Vagina (tissue), 2 donors: ENCODE measurements at regions not wholly inside any gene's neighbourhood (a gene's known extent, or its start where the extent isn't known, plus 50 kb on each side); places are given as distances from the start of the nearest gene placed in this dataset.

Experiments used
- POLR2AphosphoS5 ChIP-seq, 2 donors: sonication (generic); formaldehyde crosslinking; IDR thresholded peaks; one replicate each; pipeline ENCODE4 v1.9.0; 2017; ENCODE audit warnings: antibody characterized with exemption in 2 of 2, mild to moderate bottlenecking in 2 of 2, low read depth in 1 of 2; ENCODE audit not compliant: insufficient read depth in 1 of 2
- TF ChIP-seq, protein P1 (sequence below), 3 experiments: fragments of 450-650 bp in 2 of 3; fragments of 200-600 bp in 1 of 3; sonication (generic) in 1 of 3; IDR thresholded peaks; one replicate each; pipeline ENCODE4 v1.5.1; 2017 to 2019; ENCODE audit warnings: antibody characterized with exemption in 3 of 3, mild to moderate bottlenecking in 2 of 3, moderate library complexity in 2 of 3

DNA sequence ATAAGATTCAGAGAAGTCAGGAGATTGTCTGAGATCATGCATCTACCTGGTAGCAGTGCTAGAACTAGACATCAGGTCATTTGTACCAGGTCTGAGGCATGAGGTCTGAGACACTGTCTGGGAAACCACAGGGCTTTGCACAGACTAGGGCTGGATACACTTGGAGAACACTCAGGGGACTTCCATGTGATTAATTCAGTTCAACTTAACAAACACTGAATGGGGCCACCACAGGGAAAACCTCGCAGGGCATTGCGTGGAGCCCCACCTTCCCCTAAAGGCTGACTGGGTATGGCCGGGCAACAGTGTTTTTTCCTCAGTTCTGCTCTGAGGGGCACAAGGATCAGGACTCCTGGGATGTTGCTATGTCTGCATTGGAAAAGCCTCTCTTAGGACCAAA lies 86.5 kb upstream of the WARS2 start:
- no peak for TF ChIP-seq POLR2AphosphoS5 (IDR thresholded peaks at IDR 0.05; ENCODE audit: insufficient read depth in 1 of 2, low read depth in 1 of 2)
- TF ChIP-seq, protein P1, sequence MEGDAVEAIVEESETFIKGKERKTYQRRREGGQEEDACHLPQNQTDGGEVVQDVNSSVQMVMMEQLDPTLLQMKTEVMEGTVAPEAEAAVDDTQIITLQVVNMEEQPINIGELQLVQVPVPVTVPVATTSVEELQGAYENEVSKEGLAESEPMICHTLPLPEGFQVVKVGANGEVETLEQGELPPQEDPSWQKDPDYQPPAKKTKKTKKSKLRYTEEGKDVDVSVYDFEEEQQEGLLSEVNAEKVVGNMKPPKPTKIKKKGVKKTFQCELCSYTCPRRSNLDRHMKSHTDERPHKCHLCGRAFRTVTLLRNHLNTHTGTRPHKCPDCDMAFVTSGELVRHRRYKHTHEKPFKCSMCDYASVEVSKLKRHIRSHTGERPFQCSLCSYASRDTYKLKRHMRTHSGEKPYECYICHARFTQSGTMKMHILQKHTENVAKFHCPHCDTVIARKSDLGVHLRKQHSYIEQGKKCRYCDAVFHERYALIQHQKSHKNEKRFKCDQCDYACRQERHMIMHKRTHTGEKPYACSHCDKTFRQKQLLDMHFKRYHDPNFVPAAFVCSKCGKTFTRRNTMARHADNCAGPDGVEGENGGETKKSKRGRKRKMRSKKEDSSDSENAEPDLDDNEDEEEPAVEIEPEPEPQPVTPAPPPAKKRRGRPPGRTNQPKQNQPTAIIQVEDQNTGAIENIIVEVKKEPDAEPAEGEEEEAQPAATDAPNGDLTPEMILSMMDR (IDR thresholded peaks at IDR 0.05) = no peak
